ENCODE measurements at regions not wholly inside any gene's neighbourhood (a gene's known extent, or its start where the extent isn't known, plus 50 kb on each side); places are given as distances from the start of the nearest gene placed in this dataset.
"Not testable (repeated sequence)": the region's sequence is repeated elsewhere in the genome, so short reads cannot be mapped to it uniquely, and the experiment has no call there.

DNA sequence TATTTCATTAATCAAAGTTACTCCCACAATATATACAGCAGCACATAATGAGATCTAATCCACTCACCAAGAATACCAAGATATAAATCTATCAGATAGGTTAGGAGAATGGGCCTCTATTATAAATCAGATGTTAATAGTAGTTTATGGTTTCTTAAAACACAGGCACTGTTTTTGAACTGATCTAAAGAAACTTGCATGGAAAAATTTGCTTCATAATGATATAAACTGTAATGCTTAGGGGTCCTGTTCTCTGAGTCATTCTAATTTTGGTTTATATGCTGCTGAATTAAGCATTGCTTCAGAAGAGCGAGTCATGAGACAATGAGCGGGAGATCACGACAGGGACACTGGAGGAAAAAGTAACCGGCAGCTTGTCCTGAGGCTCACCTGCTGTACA, 113.3 kb upstream of the OTUD4 start:
- DNase-seq: no peak

DNA sequence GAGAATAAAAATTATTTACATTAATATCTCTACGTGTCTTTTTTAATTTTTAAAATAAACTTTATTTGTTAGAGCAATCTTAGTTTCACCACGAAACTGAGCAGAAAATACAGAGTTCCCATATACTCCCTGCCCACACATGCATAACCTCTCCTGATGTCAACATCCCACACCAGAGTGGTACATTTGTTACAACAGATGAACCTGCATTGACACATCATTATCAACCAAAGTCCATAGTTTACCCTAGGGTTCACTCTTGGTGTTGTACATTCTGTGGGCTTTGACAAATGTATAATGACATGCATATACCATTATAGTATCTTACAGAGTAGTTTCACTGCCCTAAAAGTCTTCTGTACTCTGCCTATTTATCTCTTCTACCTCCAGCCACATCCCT, 110.6 kb upstream of the OTUD4 start:
- DNase-seq: no peak

DNA sequence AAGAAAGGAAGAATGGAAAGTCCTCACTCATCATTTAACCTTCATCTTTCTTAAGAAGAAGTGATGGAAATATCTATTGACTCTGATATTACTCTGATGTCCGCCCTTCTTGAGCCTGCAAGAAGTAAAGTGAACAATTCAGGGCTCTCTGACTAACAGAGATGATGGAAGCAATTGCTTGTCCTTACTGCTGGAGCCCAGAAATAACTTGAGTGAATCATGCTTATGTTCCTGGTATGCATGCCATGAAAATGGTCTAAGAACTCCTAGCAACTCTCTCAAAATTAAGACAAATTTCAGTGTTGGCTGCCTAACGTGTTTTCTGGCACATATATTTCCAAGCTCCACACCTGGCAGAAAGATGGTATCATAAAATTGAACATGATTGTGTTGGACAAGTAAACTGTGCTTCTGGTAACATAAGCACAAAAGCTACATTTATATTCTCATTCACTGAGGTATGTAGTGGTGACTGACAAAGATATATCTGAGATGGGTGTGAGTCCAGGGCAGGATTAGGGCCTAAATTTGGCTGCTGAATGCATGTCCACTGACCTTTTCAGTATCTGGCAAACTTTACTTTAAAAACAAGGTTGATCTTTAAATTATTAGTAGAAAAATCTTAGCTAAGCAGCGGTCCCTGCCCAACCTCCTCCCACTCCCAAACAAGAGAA, 109.2 kb upstream of the OTUD4 start:
- DNase-seq: no peak

DNA sequence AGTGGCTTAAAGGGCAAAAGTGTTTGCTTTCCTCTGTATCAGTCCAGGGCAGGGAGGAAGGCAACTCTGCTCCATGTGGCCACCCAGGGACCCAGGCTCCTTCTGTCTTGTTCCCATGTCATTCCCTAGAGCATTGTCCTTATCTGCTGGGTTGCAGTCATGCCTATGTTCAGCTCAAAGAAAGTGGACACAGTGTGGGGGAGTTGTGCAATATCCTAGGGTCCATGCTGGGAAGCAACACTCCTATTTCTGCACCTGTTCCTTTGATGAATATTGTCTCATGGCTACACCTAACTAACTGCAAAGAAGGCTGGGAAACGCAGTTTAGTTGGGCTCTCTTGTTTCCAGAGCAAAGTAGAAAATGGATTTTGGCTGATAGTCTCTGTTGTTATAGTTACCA, 107.0 kb upstream of the OTUD4 start:
- no peak for DNase-seq

DNA sequence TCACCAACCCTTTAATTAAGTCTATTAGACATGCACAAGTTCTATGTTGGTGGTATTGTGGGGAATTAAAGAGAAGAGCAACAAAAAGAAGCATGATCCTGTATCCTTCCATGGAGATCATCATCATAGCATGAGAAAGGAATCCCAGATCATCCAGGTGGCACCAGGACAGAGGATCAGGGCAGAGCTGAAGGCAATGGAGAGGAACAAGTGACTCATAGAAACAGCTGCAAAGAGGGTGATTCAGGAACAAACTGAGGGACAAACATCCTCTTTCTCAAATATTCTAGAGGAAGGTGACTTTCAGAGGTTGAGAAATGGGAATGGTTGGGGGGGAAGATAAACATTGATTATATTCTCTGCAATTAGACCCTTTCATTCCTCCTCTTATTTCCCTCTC, 105.5 kb upstream of the OTUD4 start:
- no peak for DNase-seq

DNA sequence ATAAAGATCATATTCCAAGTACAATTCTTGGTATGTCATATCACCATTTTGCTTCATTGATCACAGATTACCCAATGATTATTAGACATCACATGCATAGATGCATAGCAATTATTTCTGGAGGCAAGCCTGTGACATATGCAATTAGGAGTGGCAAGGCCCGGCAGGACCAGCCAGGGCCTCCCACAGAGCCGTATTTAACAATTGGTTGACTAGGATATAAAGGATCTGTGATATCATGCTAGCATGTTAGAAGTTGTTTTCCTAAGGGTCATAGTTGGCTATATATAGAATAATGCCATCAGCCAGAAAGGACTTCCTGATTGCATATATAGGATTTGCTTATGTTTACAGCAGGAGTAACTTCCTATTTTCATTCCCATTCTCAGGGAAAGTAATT, 103.5 kb upstream of the OTUD4 start:
- no peak for DNase-seq

DNA sequence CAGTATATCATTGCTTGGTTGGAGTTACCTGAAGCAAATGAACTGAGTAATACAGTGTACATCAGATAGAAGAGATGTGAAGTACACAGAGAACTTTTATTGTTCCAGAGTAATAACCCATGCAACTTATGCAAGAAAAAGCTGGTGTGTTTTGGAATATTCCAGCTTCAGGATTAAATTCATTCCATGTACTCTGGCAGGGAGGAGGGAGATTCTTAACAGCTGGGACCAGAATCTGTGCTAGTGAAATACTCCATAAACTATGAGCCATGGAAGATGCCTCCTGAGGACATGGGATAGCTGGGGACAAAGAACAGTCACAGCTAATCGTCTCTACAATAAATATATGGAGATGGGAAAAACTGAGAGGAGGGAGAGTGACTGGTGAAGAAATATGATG, 101.6 kb upstream of the OTUD4 start:
- no peak for DNase-seq

DNA sequence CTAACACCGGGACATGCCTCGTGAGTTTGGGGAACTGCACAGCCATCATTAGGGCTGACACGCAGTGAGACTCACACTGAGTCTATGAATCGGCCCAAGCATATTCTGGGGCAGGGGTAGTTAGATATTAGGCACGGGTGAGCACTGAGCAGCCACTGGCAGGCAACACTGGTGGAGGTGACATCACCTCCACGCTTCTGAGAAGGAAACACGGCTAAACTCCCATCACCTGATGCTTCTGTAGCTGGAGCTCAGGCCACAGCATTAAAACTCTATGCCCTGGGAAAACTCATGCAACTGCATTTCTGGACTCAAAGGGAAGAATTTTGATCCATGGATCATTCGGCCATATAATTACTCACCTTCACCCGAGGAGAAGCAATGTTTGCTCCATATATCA, 100.8 kb upstream of the OTUD4 start:
- DNase-seq: no peak

DNA sequence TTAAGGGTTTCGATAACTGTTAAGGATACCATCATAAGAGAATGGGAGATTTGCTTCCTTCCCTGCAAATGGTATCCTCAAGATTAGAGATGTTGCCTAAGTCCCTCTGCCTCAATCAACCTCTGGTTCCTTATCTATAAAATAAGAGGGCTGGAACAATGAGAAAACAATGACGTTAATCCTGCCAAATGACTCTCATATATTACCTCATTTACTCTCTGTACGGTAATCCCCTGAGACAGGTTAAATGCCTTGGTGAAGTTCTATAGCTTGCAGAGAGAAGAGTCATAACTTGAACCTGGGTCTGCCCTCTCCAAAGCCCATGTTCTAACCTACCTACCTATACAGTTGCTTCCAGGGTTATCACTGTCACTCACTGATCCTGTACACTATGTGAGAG, 100.2 kb upstream of the OTUD4 start:
- no peak for DNase-seq

DNA sequence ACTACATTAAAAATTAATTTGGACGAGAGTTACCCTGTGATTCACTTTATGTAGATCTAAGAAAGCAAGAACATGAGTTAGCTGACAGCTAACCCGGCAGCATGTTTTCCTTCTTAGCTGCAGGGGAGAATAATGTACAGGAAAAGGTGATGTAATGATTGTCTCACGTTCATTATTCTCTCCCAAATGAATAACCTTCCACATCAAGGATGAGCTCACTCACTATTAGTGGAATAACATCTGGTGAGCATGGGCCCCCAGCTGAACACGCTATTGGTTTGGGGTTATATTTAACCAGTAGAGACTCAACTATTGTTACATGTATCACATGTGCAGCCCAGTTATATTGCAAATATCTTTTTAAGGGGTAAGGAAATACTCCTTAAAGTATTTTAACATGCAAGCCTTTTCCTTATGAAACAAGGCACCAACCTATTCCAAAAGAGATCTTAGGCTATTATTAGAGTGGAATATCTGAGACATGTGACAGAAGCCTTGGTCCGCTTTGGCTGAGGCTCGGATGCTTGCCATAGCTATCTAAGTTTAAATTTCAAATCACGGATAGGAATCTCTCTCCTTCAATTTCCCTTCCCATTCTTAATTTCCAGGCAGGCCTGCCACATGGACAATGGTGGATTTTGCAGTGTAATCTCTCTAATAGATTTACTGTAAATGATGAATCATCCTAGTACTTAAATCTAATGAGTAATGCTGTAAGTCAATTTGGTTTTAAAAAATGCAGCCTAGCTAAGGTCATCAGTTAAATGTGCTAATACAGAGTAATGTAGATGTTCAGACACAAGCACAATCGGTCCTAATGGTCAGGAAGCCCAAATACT, 99.0 kb upstream of the OTUD4 start:
- DNase-seq: no peak

DNA sequence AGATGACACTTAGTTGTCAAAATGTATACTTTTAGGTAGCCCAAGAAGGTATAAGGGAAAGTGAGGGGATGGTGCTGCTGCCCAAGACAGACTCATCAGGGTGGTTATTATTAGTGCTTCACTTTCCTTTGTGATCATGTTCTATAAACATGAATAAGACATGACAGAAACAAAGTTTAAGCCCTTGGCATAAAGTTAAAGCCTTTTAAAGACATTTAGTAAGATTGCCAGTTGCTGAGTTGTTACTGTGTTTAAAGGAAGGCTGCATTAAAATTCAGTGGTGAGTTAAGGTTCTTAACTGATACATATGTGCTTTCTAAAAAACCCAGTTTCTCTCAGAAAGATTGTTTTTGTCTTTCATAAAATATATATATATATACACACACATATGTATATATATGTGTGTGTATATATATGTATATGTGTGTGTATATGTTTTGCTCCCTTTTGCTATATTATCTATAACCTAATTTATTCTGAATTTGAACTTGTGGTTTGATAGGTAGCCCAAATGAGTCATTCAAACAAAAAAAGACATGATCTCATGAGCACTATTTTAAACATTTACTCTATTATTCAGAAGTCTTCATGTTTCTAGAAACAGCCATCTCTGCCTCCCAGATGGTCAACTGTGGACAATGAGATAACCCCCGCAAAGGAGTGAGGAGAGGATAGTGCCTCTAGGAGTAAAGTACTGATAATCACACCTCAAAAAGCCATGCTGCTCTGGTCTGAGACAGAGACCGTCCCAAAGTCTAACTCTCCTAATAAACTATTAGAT, 98.1 kb upstream of the OTUD4 start:
- DNase-seq: no peak

DNA sequence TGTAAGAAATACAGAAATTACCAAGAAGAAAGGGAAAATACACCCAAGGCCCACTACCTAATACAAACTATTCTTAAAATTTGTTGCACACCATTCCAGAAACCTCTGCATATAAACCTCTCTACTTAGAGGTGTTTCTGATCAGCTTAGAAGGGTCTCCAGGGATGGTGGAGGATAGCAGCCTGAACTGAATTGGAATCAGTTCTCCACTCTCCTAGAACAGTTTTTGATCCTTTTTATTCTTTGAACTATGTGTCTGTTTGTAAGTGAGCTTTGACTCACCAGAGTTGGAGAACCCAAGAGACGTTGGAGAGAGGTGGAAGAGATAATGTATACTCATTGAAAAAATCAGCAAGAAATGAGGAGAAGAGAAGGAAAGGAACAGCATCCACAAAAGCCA, 96.6 kb upstream of the OTUD4 start:
- no peak for DNase-seq

DNA sequence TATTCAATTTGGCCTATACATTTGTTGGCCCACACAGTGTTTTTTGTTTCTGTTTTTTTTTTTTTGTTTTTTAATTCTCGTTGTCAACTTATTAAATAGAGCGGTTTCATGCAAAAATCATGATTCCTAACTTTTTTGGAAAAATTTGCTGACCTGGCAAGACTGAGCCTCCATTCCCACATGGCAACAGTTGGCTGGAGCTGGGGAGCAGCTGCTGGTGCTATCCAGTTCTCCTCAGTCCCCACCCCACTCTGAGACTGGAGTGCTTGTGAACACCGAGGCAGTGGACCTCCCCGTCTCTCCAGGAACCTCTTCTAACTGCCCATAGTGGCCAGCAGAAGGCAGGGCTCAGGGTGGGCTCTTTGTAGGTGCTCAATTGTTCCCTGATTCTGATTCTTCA, 95.7 kb upstream of the OTUD4 start:
- DNase-seq: no peak

DNA sequence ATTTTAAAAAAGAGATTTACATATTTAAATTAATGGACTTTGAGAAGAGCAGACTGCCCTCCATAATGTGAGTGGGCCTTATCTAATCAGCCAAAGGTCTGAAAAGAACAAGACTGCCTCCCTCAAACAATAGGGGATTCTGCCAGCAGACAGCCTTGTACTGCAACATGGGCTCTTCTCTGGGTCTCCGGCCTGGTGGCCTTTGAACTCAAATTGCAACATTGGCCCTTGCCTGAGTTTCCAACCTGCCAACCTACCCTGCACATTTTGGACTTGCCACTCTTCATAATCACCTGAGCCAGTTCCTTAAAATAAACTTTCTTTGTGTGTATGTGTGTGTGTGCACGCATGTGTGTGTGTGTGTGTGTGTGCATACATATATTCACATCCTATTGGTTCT, 90.8 kb upstream of the OTUD4 start:
- DNase-seq: no peak

DNA sequence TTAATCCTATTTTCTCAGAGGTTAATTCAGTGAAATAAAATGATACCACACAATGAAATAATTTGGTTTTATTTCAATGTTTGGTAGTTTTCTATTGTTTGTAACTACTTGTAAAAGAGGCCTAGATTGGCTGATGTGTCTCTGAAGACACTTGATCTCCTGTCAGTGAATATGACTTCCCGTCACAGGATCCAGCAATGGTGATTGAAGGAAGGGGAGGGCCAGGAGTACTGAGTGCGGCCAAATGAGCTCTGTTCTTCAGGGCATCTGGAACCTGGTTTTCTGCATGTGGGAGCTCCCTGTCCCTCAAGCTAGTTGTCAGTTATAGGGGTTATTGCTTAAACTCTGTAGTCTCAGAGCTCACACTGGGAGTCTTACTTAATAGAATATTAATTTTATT, 86.5 kb upstream of the OTUD4 start:
- no peak for DNase-seq

DNA sequence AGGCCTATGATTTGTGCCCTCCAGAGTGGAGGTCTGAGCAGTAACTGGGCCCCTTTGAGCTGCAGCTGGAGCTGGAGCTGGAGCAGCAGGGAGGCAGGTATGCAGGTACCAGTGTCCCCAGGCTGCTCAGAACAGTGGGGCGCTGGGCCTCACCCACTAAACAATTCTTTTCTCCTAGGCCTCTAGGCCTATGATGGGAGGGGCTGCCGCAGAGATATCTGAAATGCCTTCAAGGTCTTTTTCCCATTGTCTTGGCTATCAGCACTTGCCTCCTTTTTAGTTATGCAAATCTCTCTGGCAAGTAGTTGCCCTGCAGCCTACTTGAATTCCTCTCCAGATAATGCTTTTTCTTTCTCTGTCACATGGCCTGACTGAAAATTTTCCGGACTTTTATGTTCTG, 79.7 kb upstream of the OTUD4 start:
- no peak for DNase-seq

DNA sequence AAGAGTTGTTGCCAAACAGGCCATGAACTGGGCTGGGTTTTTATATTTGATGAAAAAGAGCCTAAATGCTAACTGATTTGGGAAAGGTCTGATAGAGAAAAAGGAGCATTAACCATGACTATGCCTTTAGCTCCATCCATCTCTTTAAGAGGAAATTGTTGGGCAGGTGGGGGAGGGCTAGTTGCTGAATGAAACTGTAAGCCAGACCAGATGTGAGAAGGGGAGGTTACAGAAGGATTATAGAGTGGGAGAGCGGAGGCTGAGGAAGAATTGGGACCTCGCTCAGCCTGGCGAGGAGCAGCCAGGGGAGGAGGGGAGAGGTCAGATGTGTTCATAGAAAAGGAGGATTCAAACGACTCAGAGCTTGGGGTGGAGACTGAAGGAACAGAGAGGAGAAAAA, 74.9 kb upstream of the OTUD4 start:
- DNase-seq: not testable (repeated sequence)

DNA sequence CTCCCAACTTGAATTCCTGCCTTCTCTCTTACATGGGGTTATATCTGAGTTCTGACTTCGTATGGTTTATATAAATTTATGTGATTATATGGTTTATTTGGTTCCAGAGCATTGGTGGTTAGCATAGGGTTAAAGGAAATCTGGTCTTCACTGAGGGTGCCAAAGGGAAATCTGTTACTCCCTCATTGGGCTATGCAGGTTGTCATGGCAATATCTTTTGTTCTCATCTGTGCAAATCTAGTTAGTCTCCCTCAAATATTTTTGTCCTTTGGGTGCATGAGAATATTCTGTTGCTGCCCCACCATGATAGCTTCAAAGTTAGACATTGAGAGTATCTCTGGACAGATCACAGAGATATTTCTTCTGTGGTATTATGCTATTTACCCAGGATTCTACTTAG, 71.8 kb upstream of the OTUD4 start:
- DNase-seq: no peak

DNA sequence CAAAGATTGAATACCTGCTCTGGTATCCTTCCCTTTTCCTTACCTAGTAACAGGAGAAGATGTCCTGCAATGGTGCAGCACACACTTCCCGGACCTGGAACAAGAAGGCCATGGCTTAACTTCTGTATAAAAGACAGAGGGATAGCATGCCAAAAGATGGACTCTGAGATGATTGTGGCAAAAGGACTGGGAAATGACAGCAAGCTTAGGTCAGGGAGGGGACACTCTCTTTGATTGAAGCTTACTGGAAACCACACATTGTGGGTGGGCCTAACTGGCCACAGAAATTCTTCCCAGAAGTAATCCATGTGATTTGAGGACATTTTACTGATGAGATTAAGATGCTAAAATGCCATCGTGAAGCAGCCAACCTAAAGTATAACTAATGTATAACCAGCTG, 71.0 kb upstream of the OTUD4 start:
- DNase-seq: no peak

DNA sequence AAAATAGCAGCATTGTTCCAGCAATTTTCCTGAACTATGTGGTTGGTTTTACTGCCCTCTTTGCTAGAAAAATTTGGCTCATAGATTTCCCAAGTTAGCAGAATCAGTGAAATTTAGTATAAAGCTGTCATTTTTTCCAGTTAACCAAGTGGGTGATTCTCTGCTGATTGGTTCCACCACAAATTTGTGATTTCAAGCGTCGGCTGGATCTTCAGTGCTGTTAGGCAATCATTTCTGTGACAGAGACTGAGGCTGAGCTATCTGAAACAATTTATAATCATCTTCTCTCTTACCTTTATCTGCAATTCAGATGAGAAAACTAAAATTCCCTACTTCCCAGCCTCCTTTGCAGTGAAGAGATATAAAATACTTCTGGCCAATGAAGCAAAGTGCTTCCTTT, 68.6 kb upstream of the OTUD4 start:
- no peak for DNase-seq

DNA sequence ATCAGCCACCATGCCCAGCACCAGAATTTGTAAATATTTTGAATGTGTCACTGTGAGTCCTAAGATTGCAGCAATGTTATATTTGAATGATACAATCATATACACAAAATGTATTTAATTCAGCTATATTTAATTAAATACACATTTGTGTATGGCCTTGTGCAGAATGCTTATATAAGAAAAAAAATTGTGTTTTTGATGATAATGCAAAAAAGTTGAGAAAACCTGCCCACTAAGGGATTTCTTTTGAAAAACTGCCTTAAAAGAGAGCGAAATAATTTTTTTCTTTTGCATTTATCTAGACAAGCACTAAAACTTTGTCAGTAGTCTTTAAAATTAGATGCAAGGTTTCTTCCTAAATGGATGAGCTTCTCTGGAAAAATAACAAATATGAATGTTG, 68.1 kb upstream of the OTUD4 start:
- no peak for DNase-seq

DNA sequence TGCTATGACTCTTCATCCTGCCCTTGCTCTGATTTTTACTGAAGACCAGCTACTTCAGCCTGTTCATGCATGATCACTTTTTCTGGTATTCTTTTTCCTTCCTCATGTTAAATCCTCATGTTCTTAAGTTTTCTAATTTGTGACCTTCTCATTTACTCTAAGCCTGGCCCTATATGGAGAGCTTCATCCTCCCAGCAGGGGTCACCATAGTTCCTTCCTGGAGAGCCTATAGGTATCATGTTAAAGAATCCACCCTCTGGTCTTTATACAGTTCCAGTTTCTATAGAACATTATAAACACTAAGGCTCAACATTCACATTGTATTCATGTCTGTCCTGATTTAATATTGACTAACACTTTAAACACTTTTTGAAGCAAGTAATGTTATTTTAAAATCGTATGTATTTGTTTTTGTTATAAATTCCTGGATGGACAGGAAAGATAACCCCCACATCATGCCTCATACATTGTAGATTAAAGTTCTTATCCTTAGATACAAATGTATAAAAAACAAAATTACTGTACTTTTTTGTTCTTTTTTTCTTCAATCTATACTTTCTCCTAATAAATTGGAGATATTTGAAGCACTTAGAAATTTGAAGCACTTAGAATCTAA, 53.8 kb upstream of the OTUD4 start:
- peak; percentile 33 for DNase-seq

DNA sequence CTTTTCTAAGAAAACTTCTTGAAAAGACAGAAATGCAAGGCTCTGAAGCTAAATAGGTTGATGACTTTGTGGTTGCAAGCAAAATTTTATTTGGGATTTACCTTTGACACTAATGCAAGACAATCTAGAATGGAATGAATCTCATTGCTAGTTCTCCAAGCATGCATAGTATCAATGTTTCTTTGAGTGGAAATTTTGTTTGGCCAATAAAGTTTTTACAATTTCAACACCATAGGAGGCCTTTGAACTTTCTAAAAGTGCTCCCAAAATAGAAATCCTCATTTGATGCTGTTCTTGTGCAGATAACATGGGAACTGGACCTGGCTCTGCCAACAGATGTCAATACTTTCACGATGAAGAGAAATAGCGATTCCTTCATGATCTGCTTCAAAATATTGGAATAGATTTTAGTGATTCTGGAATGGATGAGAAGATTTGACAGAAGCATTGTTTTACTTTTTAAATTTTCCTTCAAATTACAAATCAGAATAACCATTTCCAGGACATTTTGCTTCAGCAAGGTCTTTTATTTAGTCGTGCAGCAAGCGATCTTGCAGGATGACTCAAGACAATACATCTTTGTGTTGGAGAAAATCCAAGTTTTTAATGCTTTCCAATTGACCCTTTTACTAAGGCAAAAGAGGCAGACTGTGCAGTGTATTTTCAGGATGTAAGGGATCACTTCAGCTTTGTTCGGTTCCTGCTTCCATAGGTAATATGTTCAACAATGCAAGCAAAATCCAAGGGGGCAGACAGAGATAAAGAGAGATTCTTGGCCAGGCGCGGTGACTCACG, 51.7 kb upstream of the OTUD4 start:
- no peak for DNase-seq

Measured in stimulated activated naive CD4-positive, alpha-beta T cell treated with Interleukin-2 at 50 U/mL for 16 hours (primary cell).